Esophagus muscularis mucosa (tissue), 4 donors: ENCODE measurements at regions not wholly inside any gene's neighbourhood (a gene's known extent, or its start where the extent isn't known, plus 50 kb on each side); places are given as distances from the start of the nearest gene placed in this dataset.

Source experiments
- DNase-seq: peaks from one replicate; pipeline ENCODE4 v3.0.0-alpha.2; 2017; ENCODE audit errors: extremely low spot score
- H3K27ac ChIP-seq, 4 donors: fragments of 200-600 bp; sonication (generic); replicated peaks in 1 of 4; 1 replicate in 3 of 4; 2 replicates in 1 of 4; pipeline ENCODE4 v1.5.1; 2016 to 2019; ENCODE audit warnings: mild to moderate bottlenecking in 1 of 4
- H3K27me3 ChIP-seq, 4 donors: fragments of 200-600 bp; sonication (generic); one replicate each; pipeline versions ENCODE4 v1.5.1 to v1.6.0; 2016 to 2019
- H3K36me3 ChIP-seq, 4 donors: fragments of 200-600 bp; sonication (generic); one replicate each; pipeline ENCODE4 v1.5.1; 2016 to 2019
- H3K4me1 ChIP-seq, 4 donors: fragments of 200-600 bp; sonication (generic); one replicate each; pipeline ENCODE4 v1.5.1; 2016 to 2019
- H3K4me3 ChIP-seq, 4 donors: fragments of 200-600 bp; sonication (generic); 1 replicate in 2 of 4; 2 replicates in 2 of 4; pipeline ENCODE4 v1.5.1; 2016 to 2019; ENCODE audit warnings: mild to moderate bottlenecking in 4 of 4, moderate library complexity in 1 of 4
- H3K9me3 ChIP-seq, 4 donors: fragments of 200-600 bp; sonication (generic); 1 replicate in 3 of 4; 2 replicates in 1 of 4; pipeline ENCODE4 v1.5.1; 2016 to 2019
- EP300 ChIP-seq: sonication (generic); formaldehyde crosslinking; IDR thresholded peaks from one replicate; pipeline ENCODE4 v1.6.1; 2017; ENCODE audit warnings: antibody characterized with exemption
- POLR2A ChIP-seq: fragments of 450-650 bp; IDR thresholded peaks from one replicate; pipeline ENCODE4 v1.6.1; 2017; ENCODE audit warnings: antibody characterized with exemption, moderate library complexity, mild to moderate bottlenecking, low read depth
- POLR2AphosphoS5 ChIP-seq, 2 donors: sonication (generic); formaldehyde crosslinking; IDR thresholded peaks; one replicate each; pipeline ENCODE4 v1.6.1; 2017; ENCODE audit warnings: antibody characterized with exemption in 2 of 2
- WGBS: methylation state at CpG from one replicate; pipeline ENCODE4 v1.1.5; 2018; 5-methylcytosine and 5-hydroxymethylcytosine counted together
- intact Hi-C: fragments of 100-400 bp; cut with DNase I; formaldehyde crosslinking; loops from one replicate; pipeline ENCODE4 v1.15.1; 2023
- TF ChIP-seq, protein P1 (sequence below), 3 experiments: fragments of 200-600 bp in 2 of 3; fragments of 450-650 bp in 1 of 3; sonication (generic) in 2 of 3; IDR thresholded peaks; one replicate each; pipeline ENCODE4 v1.5.1; 2017 to 2019; ENCODE audit warnings: antibody characterized with exemption in 3 of 3, mild to moderate bottlenecking in 2 of 3, moderate library complexity in 1 of 3

- no peaks in the 10 kb centered on the region for H3K36me3 ChIP-seq
- intact Hi-C loops = no loop called here
- H3K4me3 ChIP-seq = no peak overlapping the region
- TF ChIP-seq, protein P1, sequence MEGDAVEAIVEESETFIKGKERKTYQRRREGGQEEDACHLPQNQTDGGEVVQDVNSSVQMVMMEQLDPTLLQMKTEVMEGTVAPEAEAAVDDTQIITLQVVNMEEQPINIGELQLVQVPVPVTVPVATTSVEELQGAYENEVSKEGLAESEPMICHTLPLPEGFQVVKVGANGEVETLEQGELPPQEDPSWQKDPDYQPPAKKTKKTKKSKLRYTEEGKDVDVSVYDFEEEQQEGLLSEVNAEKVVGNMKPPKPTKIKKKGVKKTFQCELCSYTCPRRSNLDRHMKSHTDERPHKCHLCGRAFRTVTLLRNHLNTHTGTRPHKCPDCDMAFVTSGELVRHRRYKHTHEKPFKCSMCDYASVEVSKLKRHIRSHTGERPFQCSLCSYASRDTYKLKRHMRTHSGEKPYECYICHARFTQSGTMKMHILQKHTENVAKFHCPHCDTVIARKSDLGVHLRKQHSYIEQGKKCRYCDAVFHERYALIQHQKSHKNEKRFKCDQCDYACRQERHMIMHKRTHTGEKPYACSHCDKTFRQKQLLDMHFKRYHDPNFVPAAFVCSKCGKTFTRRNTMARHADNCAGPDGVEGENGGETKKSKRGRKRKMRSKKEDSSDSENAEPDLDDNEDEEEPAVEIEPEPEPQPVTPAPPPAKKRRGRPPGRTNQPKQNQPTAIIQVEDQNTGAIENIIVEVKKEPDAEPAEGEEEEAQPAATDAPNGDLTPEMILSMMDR (IDR thresholded peaks at IDR 0.05) = no peak
- TF ChIP-seq EP300 = no peak
- no peak for TF ChIP-seq POLR2AphosphoS5 (IDR thresholded peaks at IDR 0.05)
- no peak for TF ChIP-seq POLR2A
- peaks cover 0 to 9% (median 1%) of the 10 kb centered on the region in 4 donors for H3K4me1 ChIP-seq
- DNase-seq = no peak
- no peaks in the 10 kb centered on the region for H3K9me3 ChIP-seq
- no peaks in the 10 kb centered on the region for H3K27me3 ChIP-seq
- H3K27ac ChIP-seq = no peak overlapping the region
- 71% methylated on average over 2 of the region's 2 CpGs for WGBS
These were observed 988.4 kb downstream of the EPHA3 start for GRCh38 chr3:90095811-90096210.

- Histone ChIP-seq H3K4me3 (no peak overlapping the region), H3K27ac (no peak overlapping the region), H3K4me1 (no peaks in the 10 kb centered on the region), H3K36me3 (no peaks in the 10 kb centered on the region), H3K27me3 (no peaks in the 10 kb centered on the region), H3K9me3 (no peaks in the 10 kb centered on the region)
- TF ChIP-seq POLR2AphosphoS5 (IDR thresholded peaks at IDR 0.05) (no peak), POLR2A (no peak), EP300 (no peak)
- TF ChIP-seq, protein P1 (IDR thresholded peaks at IDR 0.05) = no peak
- DNase-seq = no peak
- WGBS = 91% methylated on average over 1 of the region's 1 CpG
- intact Hi-C loops = no loop called here
These were observed 992.1 kb downstream of the EPHA3 start for GRCh38 chr3:90099493-90099892.

DNA sequence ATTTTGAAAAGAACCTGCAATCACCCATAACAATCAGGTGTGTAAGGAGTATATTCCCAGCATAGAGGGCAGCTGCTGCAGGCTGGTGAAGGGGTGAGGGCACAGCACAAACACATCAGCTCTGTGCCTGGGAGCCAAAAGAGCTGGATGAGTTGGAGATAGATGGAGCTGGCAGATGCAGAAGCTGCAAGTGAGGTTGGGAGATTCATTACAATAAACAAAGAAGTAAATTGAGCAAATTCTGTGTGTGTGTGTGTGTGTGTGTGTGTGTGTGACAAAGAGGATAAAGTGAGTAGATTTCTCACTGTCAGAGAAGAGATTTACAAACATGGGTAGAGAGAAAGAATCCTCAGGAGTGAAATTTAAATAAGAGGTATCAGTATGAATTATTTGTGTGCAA, 994.7 kb downstream of the EPHA3 start:
- Histone ChIP-seq H3K36me3 (no peaks in the 10 kb centered on the region), H3K27ac (no peak overlapping the region), H3K4me1 (no peaks in the 10 kb centered on the region), H3K4me3 (no peak overlapping the region), H3K9me3 (peaks cover 0 to 5% (median 0%) of the 10 kb centered on the region in 4 donors), H3K27me3 (no peaks in the 10 kb centered on the region)
- TF ChIP-seq POLR2AphosphoS5 (IDR thresholded peaks at IDR 0.05) (no peak), EP300 (no peak), POLR2A (no peak)
- TF ChIP-seq, protein P1 (IDR thresholded peaks at IDR 0.05) = no peak
- intact Hi-C loops = no loop called here
- DNase-seq = no peak

GRCh38 chr3:90121326-90121725, 1013.9 kb downstream of the EPHA3 start:
- no peak for DNase-seq
- TF ChIP-seq, protein P1 (IDR thresholded peaks at IDR 0.05) = no peak
- TF ChIP-seq POLR2A (no peak), EP300 (no peak), POLR2AphosphoS5 (IDR thresholded peaks at IDR 0.05) (no peak)
- no peaks in the 10 kb centered on the region for H3K36me3 ChIP-seq
- H3K27ac ChIP-seq = no peak overlapping the region
- intact Hi-C loops = no loop called here
- H3K9me3 ChIP-seq = peaks cover 0 to 8% (median 6%) of the 10 kb centered on the region in 4 donors
- no peaks in the 10 kb centered on the region for H3K4me1 ChIP-seq
- H3K4me3 ChIP-seq = no peak overlapping the region
- no peaks in the 10 kb centered on the region for H3K27me3 ChIP-seq
- WGBS = 55% methylated on average over 5 of the region's 5 CpGs

DNA sequence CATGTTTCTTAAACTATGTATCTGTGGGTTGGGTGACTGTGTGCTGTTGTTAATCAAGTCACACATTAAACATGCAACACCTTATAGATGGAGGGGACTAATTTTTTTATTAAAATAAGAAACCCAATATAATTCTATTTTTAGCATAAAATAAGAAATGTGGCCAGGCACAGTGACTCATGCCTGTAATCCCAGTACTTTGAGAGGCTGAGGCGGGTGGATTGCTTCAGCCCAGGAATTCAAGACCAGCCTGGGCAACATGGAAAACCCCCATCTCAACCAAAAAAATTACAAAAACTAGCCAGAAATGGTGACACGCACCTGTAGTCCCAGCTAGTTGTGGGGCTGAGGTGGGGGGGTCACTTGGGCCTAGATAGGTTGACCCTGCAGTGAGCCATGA, 1021.0 kb downstream of the EPHA3 start:
- 90% methylated on average over 2 of the region's 2 CpGs for WGBS

More for the DNA sequence above, 1021.0 kb downstream of the EPHA3 start:
- Histone ChIP-seq H3K4me3 (no peak overlapping the region), H3K9me3 (peaks cover 0 to 5% (median 0%) of the 10 kb centered on the region in 4 donors), H3K27me3 (no peaks in the 10 kb centered on the region), H3K36me3 (no peaks in the 10 kb centered on the region), H3K27ac (no peak overlapping the region), H3K4me1 (no peaks in the 10 kb centered on the region)
- TF ChIP-seq EP300 (no peak), POLR2A (no peak), POLR2AphosphoS5 (IDR thresholded peaks at IDR 0.05) (no peak)
- TF ChIP-seq, protein P1 (IDR thresholded peaks at IDR 0.05) = no peak
- intact Hi-C loops = no loop called here
- DNase-seq = no peak
